ENCODE measurements at regions not wholly inside any gene's neighbourhood (a gene's known extent, or its start where the extent isn't known, plus 50 kb on each side); places are given as distances from the start of the nearest gene placed in this dataset.

GRCh38 chr2:129006901-129007300, 688.2 kb upstream of the HS6ST1 start:
- no peak overlapping the region for H3K4me3 ChIP-seq
- H3K4me1 ChIP-seq (ENCODE audit: insufficient read depth), result no peaks in the 10 kb centered on the region
- H3K27me3 ChIP-seq, result no peaks in the 10 kb centered on the region
- TF ChIP-seq EP300 (IDR thresholded peaks at IDR 0.05) (no peak), CTCF (IDR thresholded peaks at IDR 0.05) (no peak), POLR2A (IDR thresholded peaks at IDR 0.05) (no peak)
- H3K9me3 ChIP-seq, result no peaks in the 10 kb centered on the region
- 89 to 94% (median 92%) methylated on average over 6 of the region's 6 CpGs for WGBS, 3 donors
- H3K27ac ChIP-seq, result no peak overlapping the region
- no peaks in the 10 kb centered on the region for H3K36me3 ChIP-seq
- no peak for DNase-seq
- intact Hi-C loops (cut with DNase I), result no loop called here

GRCh38 chr2:129008055-129008880, 689.6 kb upstream of the HS6ST1 start:
- Histone ChIP-seq H3K27ac (no peak overlapping the region), H3K9me3 (no peaks in the 10 kb centered on the region), H3K27me3 (no peaks in the 10 kb centered on the region), H3K4me1 (ENCODE audit: insufficient read depth) (no peaks in the 10 kb centered on the region), H3K36me3 (no peaks in the 10 kb centered on the region), H3K4me3 (no peak overlapping the region)
- WGBS, 3 donors, result 88 to 89% (median 89%) methylated on average over 5 of the region's 5 CpGs
- TF ChIP-seq CTCF (IDR thresholded peaks at IDR 0.05) (no peak), EP300 (IDR thresholded peaks at IDR 0.05) (no peak), POLR2A (IDR thresholded peaks at IDR 0.05) (no peak)
- DNase-seq, result no peak
- intact Hi-C loops (cut with DNase I), result no loop called here

- Histone ChIP-seq H3K4me3 (no peak overlapping the region), H3K36me3 (no peaks in the 10 kb centered on the region), H3K4me1 (ENCODE audit: insufficient read depth) (no peaks in the 10 kb centered on the region), H3K9me3 (no peaks in the 10 kb centered on the region), H3K27me3 (no peaks in the 10 kb centered on the region), H3K27ac (no peak overlapping the region)
- WGBS, 3 donors, result 84 to 94% (median 89%) methylated on average over 12 of the region's 12 CpGs
- intact Hi-C loops (cut with DNase I), result no loop called here
- TF ChIP-seq CTCF (IDR thresholded peaks at IDR 0.05) (no peak), POLR2A (IDR thresholded peaks at IDR 0.05) (no peak), EP300 (IDR thresholded peaks at IDR 0.05) (no peak)
- no peak for DNase-seq
Observed at GRCh38 chr2:129008881-129009554, 690.4 kb upstream of the HS6ST1 start.

GRCh38 chr2:129009555-129010146, 691.0 kb upstream of the HS6ST1 start:
- Histone ChIP-seq H3K36me3 (no peaks in the 10 kb centered on the region), H3K4me1 (ENCODE audit: insufficient read depth) (no peaks in the 10 kb centered on the region), H3K27me3 (no peaks in the 10 kb centered on the region), H3K4me3 (no peak overlapping the region), H3K27ac (no peak overlapping the region), H3K9me3 (no peaks in the 10 kb centered on the region)
- 81 to 89% (median 86%) methylated on average over 11 of the region's 11 CpGs for WGBS, 3 donors
- no peak for TF ChIP-seq EP300 (IDR thresholded peaks at IDR 0.05)
- no peak for TF ChIP-seq CTCF (IDR thresholded peaks at IDR 0.05)
- TF ChIP-seq POLR2A (IDR thresholded peaks at IDR 0.05), result no peak
- intact Hi-C loops (cut with DNase I), result no loop called here
- no peak for DNase-seq

Measured in ovary (tissue), 7 donors.